Vagina (tissue), 2 donors: ENCODE measurements at regions not wholly inside any gene's neighbourhood (a gene's known extent, or its start where the extent isn't known, plus 50 kb on each side); places are given as distances from the start of the nearest gene placed in this dataset.

ENCODE experiments used
- POLR2A ChIP-seq, 2 donors: fragments of 450-650 bp; IDR thresholded peaks; one replicate each; pipeline ENCODE4 v1.6.1; 2017; ENCODE audit warnings: antibody characterized with exemption in 2 of 2, mild to moderate bottlenecking in 2 of 2, moderate library complexity in 2 of 2
- POLR2AphosphoS5 ChIP-seq, 2 donors: sonication (generic); formaldehyde crosslinking; IDR thresholded peaks; one replicate each; pipeline ENCODE4 v1.9.0; 2017; ENCODE audit warnings: antibody characterized with exemption in 2 of 2, mild to moderate bottlenecking in 2 of 2, low read depth in 1 of 2; ENCODE audit not compliant: insufficient read depth in 1 of 2
- TF ChIP-seq, protein P1 (sequence below), 3 experiments: fragments of 450-650 bp in 2 of 3; fragments of 200-600 bp in 1 of 3; sonication (generic) in 1 of 3; IDR thresholded peaks; one replicate each; pipeline ENCODE4 v1.5.1; 2017 to 2019; ENCODE audit warnings: antibody characterized with exemption in 3 of 3, mild to moderate bottlenecking in 2 of 3, moderate library complexity in 2 of 3

DNA sequence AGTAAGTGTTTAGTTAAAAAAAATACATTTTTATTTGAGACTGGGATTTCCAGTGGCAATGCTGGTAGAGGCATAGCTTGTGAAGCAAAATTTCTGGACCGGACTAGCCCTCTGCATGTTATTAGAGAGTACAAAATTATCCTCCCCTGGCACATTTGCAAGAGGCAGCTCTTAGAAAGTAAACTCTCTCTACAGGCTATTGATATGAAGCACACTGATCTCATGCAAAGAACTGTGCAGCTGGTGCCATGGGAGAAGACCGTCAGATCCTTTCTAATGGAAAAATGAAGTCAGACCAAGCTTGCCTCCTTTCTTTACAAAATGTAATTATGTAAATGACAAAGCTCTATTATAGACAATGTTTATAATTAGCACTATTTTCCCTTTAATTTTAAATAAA, 2717.2 kb downstream of the PCDH7 start:
- TF ChIP-seq, protein P1, sequence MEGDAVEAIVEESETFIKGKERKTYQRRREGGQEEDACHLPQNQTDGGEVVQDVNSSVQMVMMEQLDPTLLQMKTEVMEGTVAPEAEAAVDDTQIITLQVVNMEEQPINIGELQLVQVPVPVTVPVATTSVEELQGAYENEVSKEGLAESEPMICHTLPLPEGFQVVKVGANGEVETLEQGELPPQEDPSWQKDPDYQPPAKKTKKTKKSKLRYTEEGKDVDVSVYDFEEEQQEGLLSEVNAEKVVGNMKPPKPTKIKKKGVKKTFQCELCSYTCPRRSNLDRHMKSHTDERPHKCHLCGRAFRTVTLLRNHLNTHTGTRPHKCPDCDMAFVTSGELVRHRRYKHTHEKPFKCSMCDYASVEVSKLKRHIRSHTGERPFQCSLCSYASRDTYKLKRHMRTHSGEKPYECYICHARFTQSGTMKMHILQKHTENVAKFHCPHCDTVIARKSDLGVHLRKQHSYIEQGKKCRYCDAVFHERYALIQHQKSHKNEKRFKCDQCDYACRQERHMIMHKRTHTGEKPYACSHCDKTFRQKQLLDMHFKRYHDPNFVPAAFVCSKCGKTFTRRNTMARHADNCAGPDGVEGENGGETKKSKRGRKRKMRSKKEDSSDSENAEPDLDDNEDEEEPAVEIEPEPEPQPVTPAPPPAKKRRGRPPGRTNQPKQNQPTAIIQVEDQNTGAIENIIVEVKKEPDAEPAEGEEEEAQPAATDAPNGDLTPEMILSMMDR (IDR thresholded peaks at IDR 0.05): no peak
- TF ChIP-seq POLR2A (IDR thresholded peaks at IDR 0.05) (no peak), POLR2AphosphoS5 (IDR thresholded peaks at IDR 0.05; ENCODE audit: insufficient read depth in 1 of 2, low read depth in 1 of 2) (no peak)
